Common myeloid progenitor, CD34-positive (primary cell): ENCODE measurements at regions not wholly inside any gene's neighbourhood (a gene's known extent, or its start where the extent isn't known, plus 50 kb on each side); places are given as distances from the start of the nearest gene placed in this dataset.

ENCODE experiments used
- CTCF ChIA-PET: fragments of 350-600 bp; sonication (Branson Sonifier 250); formaldehyde crosslinking; loops from one replicate; lab custom pipeline; 2021; ENCODE audit warnings: antibody characterized with exemption; lab: Charles Lee
- POLR2A ChIA-PET: fragments of 350-600 bp; sonication (Branson Sonifier 250); formaldehyde crosslinking; loops from one replicate; lab custom pipeline; 2021; ENCODE audit warnings: antibody characterized with exemption; lab: Charles Lee
- DNase-seq, 3 donors: peaks; one replicate each; pipeline versions ENCODE4 v3.0.0 to v3.0.0-alpha.2; 2013
- H3K27ac ChIP-seq, 2 experiments: 1 replicate in 1 of 2; 2 replicates in 1 of 2; pipeline ENCODE4 v1.7.0; 2013; ENCODE audit warnings: inconsistent platforms in 2 of 2, low read length in 2 of 2, mild to moderate bottlenecking in 2 of 2, low read depth in 1 of 2, moderate library complexity in 1 of 2; ENCODE audit not compliant: severe bottlenecking in 2 of 2, insufficient read depth in 1 of 2, poor library complexity in 1 of 2
- H3K27me3 ChIP-seq, 5 experiments: replicated peaks in 2 of 5; 1 replicate in 3 of 5; 2 replicates in 2 of 5; pipeline versions ENCODE4 v1.6.1 to v1.7.0; 2013; ENCODE audit warnings: low read length in 4 of 5, mild to moderate bottlenecking in 2 of 5, moderate library complexity in 2 of 5, inconsistent platforms in 1 of 5; ENCODE audit not compliant: insufficient read depth in 5 of 5, control insufficient read depth in 4 of 5
- H3K36me3 ChIP-seq, 4 experiments: 1 replicate in 2 of 4; 2 replicates in 2 of 4; pipeline versions ENCODE4 v1.6.1 to v1.7.0; 2013; ENCODE audit warnings: low read length in 3 of 4, control low read depth in 1 of 4, mild to moderate bottlenecking in 1 of 4; ENCODE audit not compliant: control insufficient read depth in 4 of 4, insufficient read depth in 4 of 4
- H3K4me1 ChIP-seq, 4 experiments: 1 replicate in 3 of 4; 2 replicates in 1 of 4; pipeline versions ENCODE4 v1.6.1 to v1.7.1; 2013; ENCODE audit warnings: low read length in 3 of 4, mild to moderate bottlenecking in 3 of 4, control low read depth in 1 of 4, inconsistent platforms in 1 of 4, moderate library complexity in 1 of 4; ENCODE audit not compliant: control insufficient read depth in 4 of 4, insufficient read depth in 4 of 4; ENCODE audit errors: control extremely low read depth in 1 of 4
- H3K4me3 ChIP-seq, 7 experiments: 1 replicate in 4 of 7; 2 replicates in 3 of 7; pipeline versions ENCODE4 v1.5.1 to v1.7.0; 2013; ENCODE audit warnings: mild to moderate bottlenecking in 7 of 7, low read length in 6 of 7, moderate library complexity in 6 of 7, inconsistent platforms in 2 of 7, low read depth in 2 of 7, control low read depth in 1 of 7; ENCODE audit not compliant: insufficient read depth in 4 of 7, control insufficient read depth in 1 of 7; ENCODE audit errors: extremely low read depth in 1 of 7
- H3K9me3 ChIP-seq, 5 experiments: 1 replicate in 4 of 5; 2 replicates in 1 of 5; pipeline versions ENCODE4 v1.6.1 to v1.7.1; 2013; ENCODE audit warnings: low read length in 4 of 5, mild to moderate bottlenecking in 2 of 5, inconsistent platforms in 1 of 5, low read depth in 1 of 5, moderate library complexity in 1 of 5; ENCODE audit not compliant: control insufficient read depth in 4 of 5, insufficient read depth in 2 of 5; ENCODE audit errors: control extremely low read depth in 1 of 5
- WGBS: methylation state at CpG from one replicate; pipeline ENCODE4 v1.1.5; 2013; ENCODE audit not compliant: insufficient coverage; 5-methylcytosine and 5-hydroxymethylcytosine counted together

- Histone ChIP-seq H3K4me1 (no peaks in the 10 kb centered on the region), H3K27ac (no peak overlapping the region), H3K27me3 (no peaks in the 10 kb centered on the region), H3K36me3 (no peaks in the 10 kb centered on the region), H3K4me3 (no peak overlapping the region), H3K9me3 (no peaks in the 10 kb centered on the region)
- CTCF ChIA-PET: no interaction called here
- POLR2A ChIA-PET: no interaction called here
- DNase-seq: no peak
- WGBS: 83% methylated on average over 8 of the region's 9 CpGs
Observed at GRCh38 chr2:4556135-4556896, 852.9 kb downstream of the DCDC2C start.

GRCh38 chr2:4561196-4561595 lies 857.8 kb downstream of the DCDC2C start:
- H3K36me3 ChIP-seq: no peaks in the 10 kb centered on the region
- ChIA-PET POLR2A (no interaction called here), CTCF (no interaction called here)
- no peaks in the 10 kb centered on the region for H3K9me3 ChIP-seq
- H3K27me3 ChIP-seq: no peaks in the 10 kb centered on the region
- no peak overlapping the region for H3K4me3 ChIP-seq
- no peak overlapping the region for H3K27ac ChIP-seq
- no peak for DNase-seq
- H3K4me1 ChIP-seq: no peaks in the 10 kb centered on the region

- WGBS: no CpG with 5 or more reads among the region's 1 CpG
- CTCF ChIA-PET: no interaction called here
- H3K27me3 ChIP-seq: no peaks in the 10 kb centered on the region
- POLR2A ChIA-PET: no interaction called here
- no peak overlapping the region for H3K27ac ChIP-seq
- no peak overlapping the region for H3K4me3 ChIP-seq
- DNase-seq: no peak
- peaks cover 0 to 3% (median 0%) of the 10 kb centered on the region in 5 experiments for H3K9me3 ChIP-seq
- no peaks in the 10 kb centered on the region for H3K36me3 ChIP-seq
- H3K4me1 ChIP-seq: no peaks in the 10 kb centered on the region
Observed at GRCh38 chr2:4576075-4576474, 872.7 kb downstream of the DCDC2C start.

DNA sequence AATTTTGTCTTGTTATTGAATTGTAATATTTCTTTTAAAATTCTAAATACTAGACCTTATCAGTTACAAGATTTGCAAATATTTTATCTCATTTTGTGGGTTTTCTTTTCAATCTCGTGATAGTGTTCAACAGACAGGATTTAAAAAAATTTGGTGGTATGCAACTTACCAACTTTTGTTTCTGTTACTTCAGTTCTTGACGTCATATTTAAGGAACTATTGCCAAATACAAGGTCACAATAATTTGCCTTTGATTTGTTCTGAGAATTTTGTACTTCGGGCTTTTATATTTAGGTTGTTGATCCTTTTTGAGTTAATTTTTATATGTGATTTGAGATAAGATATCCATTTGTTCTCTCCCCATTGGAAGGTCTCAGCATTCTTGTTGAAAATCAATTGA lies 876.6 kb downstream of the DCDC2C start:
- H3K9me3 ChIP-seq: no peaks in the 10 kb centered on the region
- H3K36me3 ChIP-seq: no peaks in the 10 kb centered on the region
- no CpG with 5 or more reads among the region's 3 CpGs for WGBS
- no peaks in the 10 kb centered on the region for H3K4me1 ChIP-seq
- H3K27ac ChIP-seq: no peak overlapping the region
- ChIA-PET CTCF (no interaction called here), POLR2A (no interaction called here)
- no peak overlapping the region for H3K4me3 ChIP-seq
- no peak for DNase-seq
- H3K27me3 ChIP-seq: no peaks in the 10 kb centered on the region

DNA sequence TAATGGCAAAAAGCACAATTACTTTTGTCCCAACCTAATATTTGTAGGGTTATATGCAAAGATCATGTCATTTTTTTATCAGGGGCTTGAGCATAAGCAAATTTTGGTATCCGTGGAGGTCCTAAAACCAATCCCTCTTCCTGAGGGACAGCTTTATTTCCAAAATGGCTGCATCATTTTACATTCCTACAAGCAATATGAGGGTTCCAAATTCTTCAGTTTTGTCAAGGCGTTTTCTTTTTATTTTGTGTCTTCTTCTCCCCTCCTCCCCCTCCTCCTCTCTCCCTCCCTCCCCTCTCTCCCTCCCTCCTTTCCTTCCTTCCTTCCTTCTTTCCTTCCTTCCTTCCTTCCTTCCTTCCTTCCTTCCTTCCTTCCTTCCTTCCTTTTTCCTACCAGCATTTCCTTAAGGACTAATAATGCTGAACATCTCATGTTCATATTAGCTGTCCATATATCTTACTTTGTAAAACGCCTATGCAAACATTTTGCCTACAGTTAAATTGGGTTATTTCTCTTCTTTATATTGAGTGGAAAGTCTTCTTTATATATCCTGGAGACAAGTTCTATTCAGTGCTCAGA lies 881.8 kb downstream of the DCDC2C start:
- no peaks in the 10 kb centered on the region for H3K4me1 ChIP-seq
- no peaks in the 10 kb centered on the region for H3K36me3 ChIP-seq
- DNase-seq: no peak
- POLR2A ChIA-PET: no interaction called here
- 100% methylated on average over 2 of the region's 3 CpGs for WGBS
- H3K27me3 ChIP-seq: no peaks in the 10 kb centered on the region
- no peaks in the 10 kb centered on the region for H3K9me3 ChIP-seq
- CTCF ChIA-PET: no interaction called here
- H3K4me3 ChIP-seq: no peak overlapping the region
- H3K27ac ChIP-seq: no peak overlapping the region

- H3K4me3 ChIP-seq: no peak overlapping the region
- no peaks in the 10 kb centered on the region for H3K27me3 ChIP-seq
- H3K36me3 ChIP-seq: no peaks in the 10 kb centered on the region
- WGBS: 67% methylated on average over 1 of the region's 2 CpGs
- no peak for DNase-seq
- H3K27ac ChIP-seq: no peak overlapping the region
- ChIA-PET CTCF (no interaction called here), POLR2A (no interaction called here)
- H3K4me1 ChIP-seq: no peaks in the 10 kb centered on the region
- no peaks in the 10 kb centered on the region for H3K9me3 ChIP-seq
Observed at GRCh38 chr2:4588606-4589005, 885.2 kb downstream of the DCDC2C start.

GRCh38 chr2:4591261-4591660 lies 887.9 kb downstream of the DCDC2C start:
- no peaks in the 10 kb centered on the region for H3K4me1 ChIP-seq
- no peaks in the 10 kb centered on the region for H3K9me3 ChIP-seq
- no peak for DNase-seq
- WGBS: 100% methylated on average over 2 of the region's 7 CpGs
- no peaks in the 10 kb centered on the region for H3K27me3 ChIP-seq
- no peak overlapping the region for H3K4me3 ChIP-seq
- H3K36me3 ChIP-seq: no peaks in the 10 kb centered on the region
- ChIA-PET POLR2A (no interaction called here), CTCF (no interaction called here)
- H3K27ac ChIP-seq: no peak overlapping the region
